ENCODE measurements at regions not wholly inside any gene's neighbourhood (a gene's known extent, or its start where the extent isn't known, plus 50 kb on each side); places are given as distances from the start of the nearest gene placed in this dataset.

GRCh38 chr6:12555781-12556180 is 160.8 kb upstream of the PHACTR1 start:
- no peak overlapping the region for H3K27ac Mint-ChIP-seq
- DNase-seq (ENCODE audit: low spot score in 2 of 2) (no peak), ATAC-seq (ENCODE audit: low read depth) (no peak)
- H3K9me3 Mint-ChIP-seq, result peaks cover 9% of the 10 kb centered on the region
- no peaks in the 10 kb centered on the region for H3K4me1 Mint-ChIP-seq
- H3K4me3 Mint-ChIP-seq, result no peak overlapping the region
- H3K27me3 Mint-ChIP-seq, result peaks cover 8% of the 10 kb centered on the region
- peaks cover 5% of the 10 kb centered on the region for H3K36me3 Mint-ChIP-seq

- H3K4me3 Mint-ChIP-seq, result no peak overlapping the region
- peaks cover 18% of the 10 kb centered on the region for H3K9me3 Mint-ChIP-seq
- H3K27me3 Mint-ChIP-seq, result peaks cover 9% of the 10 kb centered on the region
- DNase-seq (ENCODE audit: low spot score in 2 of 2) (no peak), ATAC-seq (ENCODE audit: low read depth) (no peak)
- H3K4me1 Mint-ChIP-seq, result no peaks in the 10 kb centered on the region
- H3K27ac Mint-ChIP-seq, result no peak overlapping the region
- H3K36me3 Mint-ChIP-seq, result peaks cover 7% of the 10 kb centered on the region
These were observed 158.8 kb upstream of the PHACTR1 start for GRCh38 chr6:12557765-12558164.

GRCh38 chr6:12560315-12560714 is 156.3 kb upstream of the PHACTR1 start:
- H3K36me3 Mint-ChIP-seq, result peaks cover 7% of the 10 kb centered on the region
- no peaks in the 10 kb centered on the region for H3K4me1 Mint-ChIP-seq
- ATAC-seq (ENCODE audit: low read depth) (no peak), DNase-seq (ENCODE audit: low spot score in 2 of 2) (no peak)
- no peak overlapping the region for H3K27ac Mint-ChIP-seq
- H3K27me3 Mint-ChIP-seq, result peaks cover 11% of the 10 kb centered on the region
- H3K4me3 Mint-ChIP-seq, result no peak overlapping the region
- H3K9me3 Mint-ChIP-seq, result peaks cover 23% of the 10 kb centered on the region

DNA sequence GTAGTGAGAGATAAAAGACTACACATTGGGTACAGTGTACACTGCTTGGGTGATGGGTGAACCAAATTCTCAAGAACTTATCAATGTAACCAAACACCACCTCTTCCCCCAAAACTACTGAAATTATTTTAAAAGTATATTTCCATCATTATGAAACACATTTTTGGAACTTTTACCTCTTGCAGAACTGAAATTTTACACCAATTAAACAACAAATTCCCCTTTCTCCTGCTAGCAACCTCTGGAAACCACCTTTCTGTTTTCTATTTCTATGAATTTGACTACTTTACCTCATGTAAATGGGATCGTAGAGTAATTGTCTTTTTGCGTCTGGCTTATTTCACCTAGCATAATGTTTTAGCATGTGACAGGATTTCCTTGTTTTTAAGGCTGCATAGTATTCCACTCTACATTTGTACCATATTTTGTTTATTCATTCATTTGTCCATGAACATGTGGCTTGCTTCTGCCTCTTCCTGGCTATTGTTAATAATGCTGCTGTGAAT is 149.9 kb upstream of the PHACTR1 start:
- Mint-ChIP-seq H3K27ac (no peak overlapping the region), H3K27me3 (peaks cover 2% of the 10 kb centered on the region), H3K9me3 (peaks cover 15% of the 10 kb centered on the region), H3K36me3 (peaks cover 1% of the 10 kb centered on the region), H3K4me3 (no peak overlapping the region), H3K4me1 (no peaks in the 10 kb centered on the region)
- no peak for DNase-seq (ENCODE audit: low spot score in 2 of 2)
- no peak for ATAC-seq (ENCODE audit: low read depth)

GRCh38 chr6:12567682-12568081 is 148.9 kb upstream of the PHACTR1 start:
- H3K36me3 Mint-ChIP-seq, result no peaks in the 10 kb centered on the region
- peaks cover 1% of the 10 kb centered on the region for H3K27me3 Mint-ChIP-seq
- H3K4me3 Mint-ChIP-seq, result no peak overlapping the region
- H3K4me1 Mint-ChIP-seq, result no peaks in the 10 kb centered on the region
- peaks cover 12% of the 10 kb centered on the region for H3K9me3 Mint-ChIP-seq
- H3K27ac Mint-ChIP-seq, result no peak overlapping the region
- DNase-seq (ENCODE audit: low spot score in 2 of 2) (no peak), ATAC-seq (ENCODE audit: low read depth) (no peak)

DNA sequence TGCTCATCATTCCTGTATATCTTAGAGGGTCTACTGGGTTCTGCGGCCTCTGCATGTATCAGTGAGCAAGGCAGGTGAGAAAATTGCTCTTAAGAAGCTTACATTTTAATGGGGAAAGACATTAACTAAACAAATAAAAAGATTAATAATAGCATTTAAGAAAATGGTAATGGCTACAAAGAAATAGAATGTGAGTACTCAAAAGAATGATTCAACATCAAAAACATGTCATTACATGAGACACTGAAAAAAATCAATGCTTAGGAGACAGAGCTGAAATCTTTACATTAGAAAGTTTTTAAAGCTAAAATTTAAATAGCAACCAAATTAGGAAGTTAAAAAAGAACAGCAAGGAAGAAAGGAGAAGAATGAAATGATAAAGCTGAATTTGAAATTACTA is 146.9 kb upstream of the PHACTR1 start:
- DNase-seq (ENCODE audit: low spot score in 2 of 2) (no peak), ATAC-seq (ENCODE audit: low read depth) (no peak)

DNA sequence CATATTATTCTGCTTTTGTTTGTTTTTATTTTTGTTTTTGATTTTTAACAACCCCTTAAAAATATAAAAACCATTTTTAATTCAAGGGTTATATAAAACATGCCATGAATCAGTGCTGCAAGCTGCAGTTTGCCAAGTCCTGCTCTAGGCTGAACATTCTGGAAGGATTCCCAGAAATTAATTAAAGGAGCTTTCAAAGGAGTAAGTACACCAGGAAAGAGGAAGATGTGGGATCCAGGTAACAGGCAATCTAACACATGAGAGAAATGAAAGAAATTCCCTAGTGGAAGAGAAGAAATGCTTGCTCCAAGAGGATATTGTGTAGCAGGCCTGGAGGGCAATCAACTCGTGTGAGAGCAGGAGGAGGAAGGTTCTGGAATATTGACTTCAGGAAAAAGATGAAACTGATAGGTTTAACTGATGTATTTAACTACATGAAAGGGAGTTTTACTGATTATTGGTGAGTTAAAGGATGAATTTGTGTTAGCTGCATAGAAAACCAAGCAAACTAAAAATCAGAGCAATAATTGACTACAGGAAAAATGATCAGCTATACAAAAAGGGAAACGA is 146.0 kb upstream of the PHACTR1 start:
- Mint-ChIP-seq H3K36me3 (no peaks in the 10 kb centered on the region), H3K9me3 (peaks cover 5% of the 10 kb centered on the region), H3K4me3 (no peak overlapping the region), H3K27me3 (peaks cover 2% of the 10 kb centered on the region), H3K27ac (no peak overlapping the region), H3K4me1 (no peaks in the 10 kb centered on the region)
- DNase-seq (ENCODE audit: low spot score in 2 of 2), result no peak
- ATAC-seq (ENCODE audit: low read depth), result no peak

More for the DNA sequence above, 146.9 kb upstream of the PHACTR1 start:
- Mint-ChIP-seq H3K27ac (no peak overlapping the region), H3K36me3 (no peaks in the 10 kb centered on the region), H3K4me3 (no peak overlapping the region), H3K9me3 (peaks cover 9% of the 10 kb centered on the region), H3K27me3 (no peaks in the 10 kb centered on the region), H3K4me1 (no peaks in the 10 kb centered on the region)

GRCh38 chr6:12572896-12573827 is 143.4 kb upstream of the PHACTR1 start:
- H3K4me1 Mint-ChIP-seq, result no peaks in the 10 kb centered on the region
- no peak for ATAC-seq (ENCODE audit: low read depth)
- peaks cover 2% of the 10 kb centered on the region for H3K27me3 Mint-ChIP-seq
- no peaks in the 10 kb centered on the region for H3K36me3 Mint-ChIP-seq
- no peak overlapping the region for H3K27ac Mint-ChIP-seq
- no peaks in the 10 kb centered on the region for H3K9me3 Mint-ChIP-seq
- no peak overlapping the region for H3K4me3 Mint-ChIP-seq
- no peak for DNase-seq (ENCODE audit: low spot score in 2 of 2)

GRCh38 chr6:12575961-12576360 is 140.6 kb upstream of the PHACTR1 start:
- Mint-ChIP-seq H3K36me3 (no peaks in the 10 kb centered on the region), H3K27me3 (peaks cover 2% of the 10 kb centered on the region), H3K4me1 (no peaks in the 10 kb centered on the region), H3K9me3 (no peaks in the 10 kb centered on the region), H3K27ac (no peak overlapping the region), H3K4me3 (no peak overlapping the region)
- DNase-seq (ENCODE audit: low spot score in 2 of 2), result no peak
- no peak for ATAC-seq (ENCODE audit: low read depth)

DNA sequence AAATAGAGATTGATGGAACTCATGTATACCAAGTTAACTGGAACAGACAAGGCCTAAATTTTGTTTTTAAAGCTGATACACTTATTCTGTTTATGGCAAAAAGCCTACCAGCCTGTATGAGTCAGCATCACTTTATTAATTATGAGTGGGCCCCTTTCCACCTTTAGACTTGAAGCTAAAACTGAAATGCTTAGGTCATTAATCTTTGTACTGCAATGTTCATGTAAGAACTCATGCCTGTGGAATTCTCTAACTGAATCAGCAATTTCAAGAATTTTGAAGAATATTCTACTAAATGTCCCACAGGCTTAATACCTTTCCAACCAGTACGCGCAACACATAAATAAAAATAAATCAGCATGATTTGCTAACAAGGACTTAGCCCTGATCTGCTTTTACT is 140.2 kb upstream of the PHACTR1 start:
- ATAC-seq (ENCODE audit: low read depth) (no peak), DNase-seq (ENCODE audit: low spot score in 2 of 2) (no peak)
- Mint-ChIP-seq H3K36me3 (no peaks in the 10 kb centered on the region), H3K9me3 (no peaks in the 10 kb centered on the region), H3K27me3 (peaks cover 2% of the 10 kb centered on the region), H3K4me1 (no peaks in the 10 kb centered on the region), H3K27ac (no peak overlapping the region), H3K4me3 (no peak overlapping the region)

GRCh38 chr6:12577124-12577850 is 139.3 kb upstream of the PHACTR1 start:
- peaks cover under 1% of the 10 kb centered on the region for H3K4me1 Mint-ChIP-seq
- peaks cover 2% of the 10 kb centered on the region for H3K27me3 Mint-ChIP-seq
- no peaks in the 10 kb centered on the region for H3K9me3 Mint-ChIP-seq
- H3K4me3 Mint-ChIP-seq, result no peak overlapping the region
- DNase-seq (ENCODE audit: low spot score in 2 of 2), result no peak
- ATAC-seq (ENCODE audit: low read depth), result no peak
- no peaks in the 10 kb centered on the region for H3K36me3 Mint-ChIP-seq
- H3K27ac Mint-ChIP-seq, result no peak overlapping the region

GRCh38 chr6:12578097-12578496 is 138.5 kb upstream of the PHACTR1 start:
- H3K9me3 Mint-ChIP-seq, result no peaks in the 10 kb centered on the region
- H3K27me3 Mint-ChIP-seq, result peaks cover 2% of the 10 kb centered on the region
- peaks cover 2% of the 10 kb centered on the region for H3K4me1 Mint-ChIP-seq
- no peak overlapping the region for H3K4me3 Mint-ChIP-seq
- H3K27ac Mint-ChIP-seq, result no peak overlapping the region
- ATAC-seq (ENCODE audit: low read depth) (no peak), DNase-seq (ENCODE audit: low spot score in 2 of 2) (no peak)
- H3K36me3 Mint-ChIP-seq, result no peaks in the 10 kb centered on the region

GRCh38 chr6:12578751-12579150 is 137.8 kb upstream of the PHACTR1 start:
- H3K36me3 Mint-ChIP-seq, result no peaks in the 10 kb centered on the region
- peaks cover 2% of the 10 kb centered on the region for H3K4me1 Mint-ChIP-seq
- H3K9me3 Mint-ChIP-seq, result no peaks in the 10 kb centered on the region
- H3K27me3 Mint-ChIP-seq, result peaks cover 2% of the 10 kb centered on the region
- DNase-seq (ENCODE audit: low spot score in 2 of 2) (no peak), ATAC-seq (ENCODE audit: low read depth) (no peak)
- H3K27ac Mint-ChIP-seq, result no peak overlapping the region
- no peak overlapping the region for H3K4me3 Mint-ChIP-seq

DNA sequence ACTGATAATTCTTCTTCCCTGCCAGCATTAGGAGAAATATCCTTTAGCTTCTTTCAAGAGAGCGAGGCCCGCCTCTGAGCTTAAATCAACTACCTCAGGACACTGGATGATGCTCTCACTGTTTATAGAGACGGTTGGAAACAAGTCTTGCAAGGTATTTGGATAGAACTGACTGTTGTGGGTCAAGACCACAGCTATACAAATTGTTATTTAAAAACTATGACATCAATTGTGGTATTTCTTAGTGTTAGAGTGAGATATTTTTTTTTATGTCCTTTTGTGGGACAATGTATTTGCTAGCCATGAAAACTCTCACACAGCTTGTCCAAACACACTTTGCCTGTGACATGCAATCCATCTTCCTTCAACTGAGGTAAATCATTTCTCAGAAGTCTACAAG is 136.3 kb upstream of the PHACTR1 start:
- no peak for ATAC-seq (ENCODE audit: low read depth)
- H3K27ac Mint-ChIP-seq, result no peak overlapping the region
- H3K27me3 Mint-ChIP-seq, result no peaks in the 10 kb centered on the region

More for the DNA sequence above, 136.3 kb upstream of the PHACTR1 start:
- H3K9me3 Mint-ChIP-seq, result no peaks in the 10 kb centered on the region
- H3K4me1 Mint-ChIP-seq, result peaks cover 2% of the 10 kb centered on the region
- DNase-seq (ENCODE audit: low spot score in 2 of 2), result no peak
- H3K4me3 Mint-ChIP-seq, result no peak overlapping the region
- H3K36me3 Mint-ChIP-seq, result no peaks in the 10 kb centered on the region
